NCI-H2227 treated with DMSO at 0.1 percent for 48 hours (cell line): ENCODE measurements at regions not wholly inside any gene's neighbourhood (a gene's known extent, or its start where the extent isn't known, plus 50 kb on each side); places are given as distances from the start of the nearest gene placed in this dataset.
"Not testable (repeated sequence)": the region's sequence is repeated elsewhere in the genome, so short reads cannot be mapped to it uniquely, and the experiment has no call there.

Experiments used
- DNase-seq: peaks from one replicate; lab custom pipeline; 2025; lab: John Stamatoyannopoulos, UW

DNA sequence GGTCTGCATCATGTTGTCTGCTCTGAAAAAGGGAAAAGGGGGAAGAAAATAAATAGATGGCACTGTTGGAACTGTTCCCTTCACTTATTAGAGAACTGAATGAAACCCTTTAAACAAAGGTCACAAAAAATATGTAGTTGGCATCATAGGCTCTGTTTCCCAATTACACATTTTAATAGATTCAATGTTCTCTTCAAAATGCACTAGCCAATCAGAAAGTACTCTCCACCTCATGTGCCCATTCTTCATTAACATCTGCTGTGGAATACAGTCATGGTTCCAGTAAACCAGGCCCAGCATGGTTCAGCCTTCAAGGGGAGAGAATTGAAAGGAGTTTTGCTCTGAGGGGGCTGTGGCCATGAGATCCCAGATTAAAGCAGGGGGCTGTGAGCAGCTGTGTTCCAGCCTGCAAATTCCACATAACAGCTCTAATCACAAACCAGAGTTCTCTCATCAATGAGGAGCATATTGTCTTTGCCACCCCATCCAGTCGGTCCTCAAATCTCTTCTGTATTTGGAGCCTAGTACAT, 165.9 kb upstream of the CREB1 start:
- peak; percentile 52 for DNase-seq

DNA sequence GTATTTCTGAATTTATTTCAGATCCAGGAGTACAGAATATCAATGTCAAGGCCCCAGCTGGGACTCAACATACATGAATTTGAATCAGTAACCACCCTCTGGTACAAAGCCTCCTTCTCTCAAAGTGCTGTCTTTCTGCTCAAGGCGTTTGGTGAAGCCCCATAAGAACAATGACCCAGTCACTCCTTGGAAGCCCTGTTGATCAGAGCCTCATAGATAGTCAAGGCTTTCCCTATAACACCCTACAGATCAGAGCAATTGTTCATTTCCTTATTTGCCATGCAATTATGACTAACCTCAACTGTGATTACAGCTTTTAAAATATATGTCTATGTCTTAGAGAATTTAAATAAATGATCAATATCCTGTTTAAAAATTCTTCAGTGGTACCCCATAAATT, 159.1 kb upstream of the CREB1 start:
- DNase-seq, result no peak

- no peak for DNase-seq
These were observed 157.9 kb upstream of the CREB1 start for GRCh38 chr2:207371877-207372276.

DNA sequence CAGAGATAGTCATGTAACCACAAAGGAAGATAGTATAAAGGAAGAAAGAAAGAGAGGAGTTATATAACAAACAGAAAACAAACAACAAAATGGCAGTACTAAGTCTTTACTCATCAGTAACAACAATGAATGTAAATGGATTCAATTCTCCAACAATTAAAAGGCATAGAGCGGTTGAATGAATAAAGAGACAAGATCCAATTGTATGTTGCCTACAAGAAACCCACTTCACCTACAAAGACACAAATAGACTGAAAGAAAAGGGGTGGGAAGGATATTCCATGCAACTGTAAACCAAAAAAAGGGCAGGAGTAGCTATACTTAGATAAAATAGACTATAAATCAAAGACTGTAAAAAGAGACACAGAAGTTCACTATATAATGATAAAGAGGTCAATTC, 157.3 kb upstream of the CREB1 start:
- no peak for DNase-seq

GRCh38 chr2:207375207-207375875, 154.4 kb upstream of the CREB1 start:
- no peak for DNase-seq

- DNase-seq, result not testable (repeated sequence)
These were observed 151.1 kb upstream of the CREB1 start for GRCh38 chr2:207378620-207379019.

DNA sequence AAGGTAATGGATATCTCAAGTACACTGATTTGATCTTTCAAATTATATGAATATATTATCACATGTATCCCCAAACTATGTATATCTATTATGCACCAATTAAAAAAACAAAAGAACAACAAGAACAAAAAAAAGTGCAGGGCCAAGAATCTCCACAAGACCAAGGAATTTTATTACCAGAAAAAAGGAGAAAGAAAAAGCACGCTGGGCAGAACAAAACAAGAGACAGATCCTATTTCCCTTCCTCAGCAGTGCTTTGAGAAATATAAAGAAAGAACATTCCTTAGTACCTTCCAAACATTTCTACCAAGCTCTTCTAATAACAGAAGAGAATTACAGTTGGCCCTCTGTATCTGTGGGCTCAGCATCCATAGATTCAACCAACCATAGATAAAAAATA, 144.7 kb upstream of the CREB1 start:
- DNase-seq, result no peak

- DNase-seq, result no peak
These were observed 143.9 kb upstream of the CREB1 start for GRCh38 chr2:207385903-207386302.

DNA sequence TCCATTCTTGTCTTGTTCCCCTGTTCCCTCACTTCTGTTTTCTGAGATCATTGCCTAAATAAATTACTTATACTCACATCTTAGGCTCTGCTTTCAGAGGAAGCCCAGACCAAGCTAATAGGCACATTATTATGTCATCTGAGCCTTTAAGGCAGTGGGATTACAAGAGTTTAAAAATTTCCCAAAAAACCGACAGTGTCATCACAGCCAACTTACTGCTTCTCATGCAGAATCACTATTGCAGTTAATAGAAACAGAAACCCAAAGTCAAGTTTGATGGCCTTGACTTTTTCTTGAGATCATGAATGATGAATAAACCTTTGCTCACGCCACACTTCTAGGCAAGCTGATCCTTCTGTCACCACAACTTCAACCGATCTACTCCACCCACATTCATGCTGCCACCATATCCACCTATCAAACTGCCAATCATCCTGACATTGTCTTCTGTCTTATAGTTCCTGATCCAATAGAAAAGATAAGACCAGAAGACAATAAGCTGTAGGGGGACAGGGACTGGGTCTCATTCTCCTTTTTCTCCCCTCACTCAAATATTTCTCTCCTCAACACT, 142.7 kb upstream of the CREB1 start:
- no peak for DNase-seq

GRCh38 chr2:207390302-207391095, 139.3 kb upstream of the CREB1 start:
- DNase-seq, result no peak

GRCh38 chr2:207394203-207394781, 135.5 kb upstream of the CREB1 start:
- no peak for DNase-seq

- DNase-seq, result no peak
These were observed 134.8 kb upstream of the CREB1 start for GRCh38 chr2:207394812-207395534.

DNA sequence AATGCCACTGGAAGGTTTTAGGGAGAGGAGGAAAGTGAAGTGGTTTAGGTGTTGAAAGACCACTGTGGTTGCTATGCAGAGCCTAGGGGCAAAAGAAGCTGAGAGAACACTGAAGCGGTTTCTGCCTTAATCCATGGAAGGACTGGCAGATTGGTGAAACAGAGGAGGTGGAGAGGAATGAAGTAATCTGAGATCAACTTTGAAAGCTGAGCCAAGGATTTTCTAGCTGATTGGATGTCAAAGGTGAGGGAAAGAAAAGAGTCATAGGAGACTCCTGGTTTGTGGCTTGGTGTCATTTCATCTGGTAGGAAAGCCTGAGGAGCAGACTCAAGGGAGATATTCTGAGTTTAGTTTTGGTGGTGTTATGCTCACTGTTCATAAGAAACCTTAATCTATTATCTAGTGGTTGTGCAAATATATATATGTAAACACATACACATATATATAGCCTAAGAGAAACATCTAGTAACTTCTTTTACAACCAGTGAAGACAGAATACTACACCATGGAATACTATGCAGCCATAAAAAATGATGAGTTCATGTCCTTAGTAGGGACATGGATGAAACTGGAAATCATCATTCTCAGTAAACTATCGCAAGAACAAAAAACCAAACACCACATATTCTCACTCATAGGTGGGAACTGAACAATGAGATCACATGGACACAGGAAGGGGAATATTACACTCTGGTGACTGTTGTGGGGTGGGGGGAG, 134.1 kb upstream of the CREB1 start:
- DNase-seq, result no peak

- no peak for DNase-seq
These were observed 131.7 kb upstream of the CREB1 start for GRCh38 chr2:207397917-207398655.

DNA sequence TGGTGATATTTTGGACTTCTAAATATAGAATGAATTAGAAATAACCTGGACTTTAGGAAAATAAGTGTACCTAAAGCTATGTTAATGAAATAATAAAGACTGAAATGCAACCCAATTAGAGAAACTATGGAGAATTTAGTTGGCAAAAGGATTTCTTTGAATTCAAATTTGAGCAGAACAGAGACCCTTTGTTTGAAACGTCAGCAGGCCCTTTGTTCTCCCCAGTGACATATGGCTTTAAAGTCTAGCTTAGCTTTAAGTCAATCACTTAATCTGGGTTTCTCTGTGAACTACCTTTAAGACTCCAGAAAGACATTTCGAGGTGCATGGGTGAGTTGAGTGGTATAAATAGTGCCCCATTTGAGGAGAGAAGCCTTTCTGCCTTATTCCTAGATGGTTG, 130.5 kb upstream of the CREB1 start:
- DNase-seq, result no peak

DNA sequence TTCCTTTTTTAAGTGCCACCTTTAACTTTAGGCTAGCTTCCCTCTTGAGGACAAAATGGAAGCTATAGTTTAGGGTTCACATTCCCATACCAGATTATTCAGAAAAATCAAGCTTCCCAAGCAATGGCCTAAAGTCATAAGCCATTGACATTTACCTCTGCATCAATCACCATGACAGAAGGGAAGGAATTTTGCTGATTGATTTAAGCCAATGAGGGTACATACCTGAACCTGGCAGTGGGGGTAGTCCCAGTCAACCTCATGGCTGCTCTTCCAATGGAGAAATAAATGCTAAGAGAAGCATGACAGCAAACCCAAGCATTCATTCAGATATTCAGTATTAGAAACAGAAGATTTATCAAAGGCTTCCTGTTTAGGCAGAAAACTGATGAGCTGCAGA, 128.4 kb upstream of the CREB1 start:
- no peak for DNase-seq

DNA sequence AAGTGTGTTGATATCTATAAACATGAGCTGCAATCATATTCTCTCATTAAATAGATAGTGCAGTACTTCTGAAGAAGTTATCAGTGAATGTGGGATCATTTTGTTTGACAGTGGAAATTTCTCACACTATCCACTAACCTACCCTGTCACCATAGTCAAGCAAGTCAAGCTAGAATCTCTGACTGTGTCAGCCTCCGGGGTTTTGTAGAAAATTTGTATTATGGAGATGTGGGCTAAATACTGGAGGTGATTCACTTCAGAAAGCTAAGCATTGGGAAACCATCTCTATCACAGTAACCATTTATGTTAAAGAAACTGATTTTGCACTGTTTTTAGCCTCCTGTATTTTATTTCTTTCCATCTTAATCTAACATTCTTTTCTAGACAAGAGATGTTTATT, 126.6 kb upstream of the CREB1 start:
- DNase-seq, result no peak

GRCh38 chr2:207403950-207404349, 125.8 kb upstream of the CREB1 start:
- peak; percentile 44 for DNase-seq

DNA sequence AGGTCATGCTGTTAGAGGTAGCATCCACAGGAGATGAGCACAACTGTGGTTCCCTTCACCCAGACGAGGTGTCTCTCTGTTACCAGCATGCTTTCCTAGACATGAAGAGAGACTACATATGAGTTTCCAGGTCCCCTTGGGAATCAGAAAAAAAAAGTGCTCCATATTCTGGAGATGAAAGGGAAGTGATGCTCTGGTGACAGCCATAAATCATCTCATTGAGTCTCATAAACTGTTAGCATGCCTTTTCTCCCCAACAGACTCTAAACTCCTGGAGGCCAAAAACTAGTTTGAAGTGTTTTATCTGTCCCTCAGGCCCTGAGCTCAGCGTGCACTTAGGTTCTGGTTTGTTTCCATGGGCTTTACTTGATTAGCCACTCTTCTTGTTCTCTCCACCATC, 124.6 kb upstream of the CREB1 start:
- DNase-seq, result no peak

- DNase-seq, result peak; percentile 72
These were observed 121.5 kb upstream of the CREB1 start for GRCh38 chr2:207408086-207408794.
